C4-2B (cell line): ENCODE measurements at regions not wholly inside any gene's neighbourhood (a gene's known extent, or its start where the extent isn't known, plus 50 kb on each side); places are given as distances from the start of the nearest gene placed in this dataset.

Experiments
- H3K27ac ChIP-seq: fragments of 450-650 bp; 2 replicates; pipeline ENCODE4 v1.5.1; 2017
- ZFX ChIP-seq: fragments of 450-650 bp; IDR thresholded peaks from 2 replicates; pipeline ENCODE4 v1.6.1; 2017
- TF ChIP-seq, protein P1 (sequence below): fragments of 450-650 bp; conservative IDR thresholded peaks from 2 replicates; pipeline ENCODE4 v1.5.1; 2017; ENCODE audit warnings: mild to moderate bottlenecking

DNA sequence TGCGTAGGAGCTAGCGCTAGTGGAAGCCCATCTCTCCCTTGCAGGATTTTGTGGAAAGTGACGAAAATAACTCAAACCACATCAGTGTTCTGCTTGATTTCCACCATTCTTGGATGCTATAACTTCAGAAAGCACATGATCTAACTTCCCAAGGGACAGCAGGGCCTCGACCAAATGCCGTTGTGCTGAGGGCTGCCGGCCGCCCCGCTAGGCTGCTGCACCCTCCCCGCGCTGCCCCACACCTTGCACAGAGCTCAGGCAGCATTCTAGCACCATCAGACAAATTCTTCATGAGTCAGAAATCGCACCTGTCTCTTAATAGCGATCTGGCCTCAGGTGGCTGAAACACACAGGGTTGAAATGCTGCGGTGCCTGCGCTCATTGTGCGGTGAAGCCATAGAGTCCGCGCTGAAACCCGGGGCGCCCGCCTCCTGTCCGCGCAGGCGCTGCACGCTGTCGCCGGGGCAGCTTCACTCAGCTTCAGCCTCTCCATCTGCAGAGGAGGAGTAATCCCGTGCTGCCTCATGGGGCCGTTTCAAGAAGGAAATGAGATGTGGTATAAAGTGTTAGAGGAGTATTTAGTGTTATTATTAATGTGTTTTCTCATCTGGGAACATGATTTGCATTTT lies 59.2 kb upstream of the B3GAT1 start:
- H3K27ac ChIP-seq = no peak overlapping the region
- no peak for TF ChIP-seq ZFX
- TF ChIP-seq, protein P1, sequence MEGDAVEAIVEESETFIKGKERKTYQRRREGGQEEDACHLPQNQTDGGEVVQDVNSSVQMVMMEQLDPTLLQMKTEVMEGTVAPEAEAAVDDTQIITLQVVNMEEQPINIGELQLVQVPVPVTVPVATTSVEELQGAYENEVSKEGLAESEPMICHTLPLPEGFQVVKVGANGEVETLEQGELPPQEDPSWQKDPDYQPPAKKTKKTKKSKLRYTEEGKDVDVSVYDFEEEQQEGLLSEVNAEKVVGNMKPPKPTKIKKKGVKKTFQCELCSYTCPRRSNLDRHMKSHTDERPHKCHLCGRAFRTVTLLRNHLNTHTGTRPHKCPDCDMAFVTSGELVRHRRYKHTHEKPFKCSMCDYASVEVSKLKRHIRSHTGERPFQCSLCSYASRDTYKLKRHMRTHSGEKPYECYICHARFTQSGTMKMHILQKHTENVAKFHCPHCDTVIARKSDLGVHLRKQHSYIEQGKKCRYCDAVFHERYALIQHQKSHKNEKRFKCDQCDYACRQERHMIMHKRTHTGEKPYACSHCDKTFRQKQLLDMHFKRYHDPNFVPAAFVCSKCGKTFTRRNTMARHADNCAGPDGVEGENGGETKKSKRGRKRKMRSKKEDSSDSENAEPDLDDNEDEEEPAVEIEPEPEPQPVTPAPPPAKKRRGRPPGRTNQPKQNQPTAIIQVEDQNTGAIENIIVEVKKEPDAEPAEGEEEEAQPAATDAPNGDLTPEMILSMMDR = no peak

DNA sequence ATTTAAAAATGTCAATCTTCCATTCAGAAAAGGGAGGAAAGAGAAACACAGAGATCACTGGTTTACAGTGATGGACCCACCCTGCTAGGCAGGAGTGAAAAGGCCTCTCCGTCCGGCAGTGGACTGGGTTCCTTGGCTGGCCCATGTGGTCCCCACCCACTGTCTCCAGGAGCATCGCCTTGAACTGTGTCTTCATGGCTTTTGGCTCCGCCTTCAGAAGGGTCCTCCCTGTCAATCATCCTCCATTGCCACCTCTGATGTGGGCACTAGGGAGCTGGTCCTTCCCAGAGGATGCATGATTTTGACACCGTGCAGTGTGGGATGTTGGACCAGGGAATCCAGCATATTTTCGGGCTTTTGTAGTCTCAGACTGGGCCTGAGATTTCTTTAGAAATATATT lies 58.2 kb upstream of the B3GAT1 start:
- H3K27ac ChIP-seq = no peak overlapping the region
- no peak for TF ChIP-seq ZFX
- TF ChIP-seq, protein P1 = no peak

DNA sequence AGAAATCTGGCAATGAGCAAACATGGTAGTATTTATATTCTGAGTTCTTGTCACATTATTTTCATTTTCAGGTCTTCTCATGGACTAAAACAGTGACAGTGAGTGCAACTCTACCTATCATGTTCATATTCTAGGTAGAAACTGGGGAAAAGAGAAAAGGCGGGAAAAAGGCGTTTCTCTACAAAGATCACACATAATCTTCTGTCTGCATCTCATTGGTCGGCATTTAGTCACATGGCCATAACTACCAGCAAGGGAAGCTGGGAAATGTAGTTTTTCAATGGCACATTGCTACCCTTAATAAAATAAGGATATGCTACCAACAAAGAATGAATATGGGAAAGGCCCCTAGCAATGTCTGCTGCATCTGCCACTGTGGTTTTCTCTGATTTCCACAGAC lies 57.6 kb upstream of the B3GAT1 start:
- TF ChIP-seq, protein P1 = no peak
- no peak for TF ChIP-seq ZFX
- no peak overlapping the region for H3K27ac ChIP-seq

- H3K27ac ChIP-seq = peak overlapping the region; percentile 5; the same call in 1 of the 2 replicates
- TF ChIP-seq ZFX = 0 out of 2 replicates have a peak, but pooled peaks have one; percentile 10
- TF ChIP-seq, protein P1 = no peak
These were observed 56.8 kb upstream of the B3GAT1 start for GRCh38 chr11:134468796-134469195.

DNA sequence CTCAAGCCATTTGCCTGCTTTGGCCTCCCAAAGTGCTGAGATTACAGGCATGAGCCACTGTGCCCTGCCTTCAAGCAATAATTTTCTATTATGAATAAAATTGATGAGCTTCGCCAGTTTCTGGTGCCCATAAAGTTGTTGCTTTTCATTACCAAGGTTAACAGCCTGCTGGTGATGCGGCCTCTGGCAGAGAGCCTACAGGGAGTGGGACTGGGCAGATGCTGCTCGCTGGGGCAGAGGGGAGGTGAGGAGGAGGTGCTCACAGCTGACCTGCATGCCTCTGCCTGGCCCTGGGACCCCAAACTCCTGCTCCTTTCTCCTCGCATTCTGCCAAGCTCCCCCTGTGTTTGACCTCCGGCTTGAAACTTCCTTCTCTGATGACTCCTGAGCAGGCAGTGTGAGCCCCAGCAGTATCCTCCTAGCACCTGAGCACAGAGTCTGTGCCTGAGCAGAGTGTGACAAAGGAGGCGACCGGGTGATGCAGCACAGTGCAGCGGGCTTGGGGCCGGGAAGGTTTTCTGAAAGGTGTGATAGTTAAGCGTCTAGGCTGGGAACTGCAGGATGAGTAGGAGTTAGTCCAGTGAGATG lies 56.1 kb upstream of the B3GAT1 start:
- TF ChIP-seq, protein P1 = no peak
- no peak for TF ChIP-seq ZFX
- peak overlapping the region; percentile 5; the same call in 1 of the 2 replicates for H3K27ac ChIP-seq

DNA sequence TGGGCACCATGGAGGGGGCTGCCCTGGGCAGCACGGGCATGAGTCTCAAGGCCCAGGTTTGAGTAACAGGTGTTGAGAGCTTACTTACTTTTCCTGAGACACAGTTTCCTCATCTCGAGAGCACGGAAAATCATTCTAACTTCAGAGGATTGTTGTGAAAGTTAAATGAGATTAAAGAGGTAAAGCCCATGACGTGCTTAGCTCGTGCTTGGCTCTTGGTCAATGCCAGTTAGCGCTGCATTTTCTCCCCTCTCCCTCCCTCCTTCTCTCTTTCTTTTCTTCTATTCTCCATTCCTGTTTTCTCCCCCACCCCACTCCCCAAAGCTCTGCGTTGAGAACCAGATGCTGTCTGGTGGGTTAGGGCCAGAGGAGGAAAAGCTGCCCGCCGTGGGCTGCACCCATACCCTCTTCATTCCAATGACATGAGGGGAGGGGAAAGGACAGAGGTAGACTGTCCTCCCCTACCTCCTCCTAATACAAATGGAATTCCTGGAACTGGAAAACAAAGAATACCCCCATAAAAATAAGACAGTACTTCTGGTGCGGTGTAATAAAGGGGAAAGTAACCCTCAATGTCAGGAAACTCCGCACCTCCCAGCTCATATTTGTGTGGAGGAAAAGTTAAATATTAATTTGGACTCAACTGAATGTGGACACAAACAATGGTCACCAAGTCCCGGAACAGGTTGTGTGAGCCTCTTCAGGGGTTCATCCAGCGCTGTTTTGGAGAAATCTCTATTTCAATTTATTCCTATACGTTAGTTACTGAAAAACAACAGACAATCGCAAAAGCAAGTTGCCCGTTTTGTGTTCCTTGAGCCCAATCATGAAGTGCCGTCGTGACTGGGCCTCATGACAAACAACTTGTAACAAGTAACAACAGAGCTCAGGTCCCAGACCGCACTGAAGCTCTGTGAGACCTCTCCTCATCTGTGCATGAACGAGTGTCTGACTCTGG lies 54.8 kb upstream of the B3GAT1 start:
- H3K27ac ChIP-seq = no peak overlapping the region
- TF ChIP-seq, protein P1 = no peak
- TF ChIP-seq ZFX = no peak

GRCh38 chr11:134466156-134466555 lies 54.1 kb upstream of the B3GAT1 start:
- no peak overlapping the region for H3K27ac ChIP-seq
- TF ChIP-seq ZFX = no peak
- TF ChIP-seq, protein P1 = no peak
